ENCODE measurements at regions not wholly inside any gene's neighbourhood (a gene's known extent, or its start where the extent isn't known, plus 50 kb on each side); places are given as distances from the start of the nearest gene placed in this dataset.
"Not testable (repeated sequence)": the region's sequence is repeated elsewhere in the genome, so short reads cannot be mapped to it uniquely, and the experiment has no call there.

- not testable (repeated sequence) for DNase-seq
Measured at GRCh38 chr16:72453856-72454255, 281.9 kb upstream of the PMFBP1 start.

- no peak for DNase-seq
Measured at GRCh38 chr16:72444696-72445095, 272.7 kb upstream of the PMFBP1 start.

GRCh38 chr16:72443809-72444208, 271.9 kb upstream of the PMFBP1 start:
- no peak for DNase-seq

GRCh38 chr16:72442385-72443158, 270.6 kb upstream of the PMFBP1 start:
- DNase-seq: no peak

- DNase-seq: no peak
Measured at GRCh38 chr16:72437891-72438290, 265.9 kb upstream of the PMFBP1 start.

GRCh38 chr16:72434159-72434558, 262.2 kb upstream of the PMFBP1 start:
- DNase-seq: no peak

GRCh38 chr16:72430121-72430520, 258.2 kb upstream of the PMFBP1 start:
- DNase-seq: no peak

GRCh38 chr16:72429671-72430081, 257.7 kb upstream of the PMFBP1 start:
- DNase-seq: no peak

- DNase-seq: no peak
Measured at GRCh38 chr16:72428681-72429376, 256.9 kb upstream of the PMFBP1 start.

GRCh38 chr16:72427783-72428331, 255.9 kb upstream of the PMFBP1 start:
- DNase-seq: no peak

- no peak for DNase-seq
Measured at GRCh38 chr16:72427051-72427782, 255.3 kb upstream of the PMFBP1 start.

- no peak for DNase-seq
Measured at GRCh38 chr16:72426386-72426785, 254.4 kb upstream of the PMFBP1 start.

GRCh38 chr16:72425571-72426341, 253.8 kb upstream of the PMFBP1 start:
- no peak for DNase-seq

- no peak for DNase-seq
Measured at GRCh38 chr16:72424757-72425156, 252.8 kb upstream of the PMFBP1 start.

- no peak for DNase-seq
Measured at GRCh38 chr16:72422308-72422897, 250.4 kb upstream of the PMFBP1 start.

- no peak for DNase-seq
Measured at GRCh38 chr16:72419638-72420037, 247.7 kb upstream of the PMFBP1 start.

- DNase-seq: no peak
Measured at GRCh38 chr16:72415379-72415778, 243.4 kb upstream of the PMFBP1 start.

GRCh38 chr16:72410492-72410891, 238.5 kb upstream of the PMFBP1 start:
- DNase-seq: no peak

GRCh38 chr16:72409423-72409822, 237.5 kb upstream of the PMFBP1 start:
- no peak for DNase-seq

GRCh38 chr16:72406390-72406789, 234.4 kb upstream of the PMFBP1 start:
- DNase-seq: no peak

GRCh38 chr16:72404299-72404698, 232.3 kb upstream of the PMFBP1 start:
- DNase-seq: no peak

GRCh38 chr16:72401084-72401361, 229.1 kb upstream of the PMFBP1 start:
- no peak for DNase-seq

Data from NCI-H187 (cell line).